K562 (cell line): ENCODE measurements at regions not wholly inside any gene's neighbourhood (a gene's known extent, or its start where the extent isn't known, plus 50 kb on each side); places are given as distances from the start of the nearest gene placed in this dataset.

Experiments used
- ATAC-seq: fragments of 200-7000 bp; cut with Tn5 transposase; 3 replicates; pipeline ENCODE4 v1.9.1; 2020; ENCODE audit warnings: moderate library complexity
- BruUV-seq: library from RNA; stranded (reverse); fragments of 400-500 nt; replicated peaks from 2 replicates; lab custom pipeline; 2021; lab: Mats Ljungman, UMichigan
- CTCF ChIA-PET: fragments of 300-600 bp; formaldehyde crosslinking; extraction: SDS; loops from one replicate; lab custom pipeline; 2021; ENCODE audit warnings: low intra/inter-chr PET ratio; lab: Yijun Ruan, JAX
- POLR2A ChIA-PET: fragments of 300-600, 350-650 bp; sonication (Branson Sonifier 250); formaldehyde crosslinking; extraction: SDS; loops from one replicate; lab custom pipeline; 2021; ENCODE audit warnings: antibody characterized with exemption, inconsistent platforms; lab: Yijun Ruan, JAX
- DNase-seq, 4 experiments: peaks; one replicate each; pipeline versions ENCODE4 v3.0.0 to v3.0.0-alpha.2; 2011 to 2018; ENCODE audit warnings: low spot score in 3 of 4, mixed read lengths in 3 of 4; ENCODE audit errors: extremely low read depth in 1 of 4
- FAIRE-seq: peaks from 2 replicates; lab custom pipeline; 2011; peaks lifted over from hg19 to GRCh38; lab: Jason Lieb, UNC
- H2AFZ ChIP-seq: 2 replicates; pipeline ENCODE4 v1.6.0; 2011; ENCODE audit warnings: low read depth, low read length, control low read depth, inconsistent platforms
- H3K27ac ChIP-seq: fragments of 200-600 bp; 3 replicates; pipeline ENCODE4 v1.8.0; 2011; ENCODE audit warnings: low read depth, mild to moderate bottlenecking, control low read depth, inconsistent platforms, low read length, moderate library complexity, mixed read lengths; ENCODE audit errors: extremely low read depth
- H3K27me3 ChIP-seq, 2 experiments: fragments of 300-600 bp in 1 of 2; 2 replicates in 1 of 2; 3 replicates in 1 of 2; pipeline versions ENCODE4 v1.6.0 to v1.8.0; 2011; ENCODE audit warnings: inconsistent platforms in 2 of 2, low read length in 2 of 2, mild to moderate bottlenecking in 1 of 2, mixed read lengths in 1 of 2, moderate library complexity in 1 of 2; ENCODE audit not compliant: control insufficient read depth in 2 of 2, insufficient read depth in 2 of 2
- H3K36me3 ChIP-seq: fragments of 300-600 bp; 3 replicates; pipeline ENCODE4 v1.8.0; 2011; ENCODE audit warnings: mild to moderate bottlenecking, low read length, inconsistent platforms; ENCODE audit not compliant: control insufficient read depth, insufficient read depth
- H3K4me1 ChIP-seq, 2 experiments: fragments of 200-600 bp in 1 of 2; replicated peaks in 1 of 2; 2 replicates in 1 of 2; 3 replicates in 1 of 2; pipeline versions ENCODE4 v1.5.1 to v1.8.0; 2011; ENCODE audit warnings: inconsistent platforms in 2 of 2, low read length in 2 of 2, mild to moderate bottlenecking in 1 of 2, mixed read lengths in 1 of 2, moderate library complexity in 1 of 2; ENCODE audit not compliant: control insufficient read depth in 2 of 2, insufficient read depth in 2 of 2
- H3K4me2 ChIP-seq: 2 replicates; pipeline ENCODE4 v1.6.1; 2011; ENCODE audit warnings: low read length, control low read depth, inconsistent platforms, mixed read lengths; ENCODE audit not compliant: insufficient read depth
- H3K4me3 ChIP-seq: fragments of 200-600 bp; sonication (generic), shearing (Covaris generic); 2 replicates; pipeline ENCODE4 v1.5.1; 2016; ENCODE audit warnings: control low read depth, inconsistent platforms
- H3K79me2 ChIP-seq: fragments of 200-600 bp; 3 replicates; pipeline ENCODE4 v1.8.0; 2011; ENCODE audit warnings: low read length, inconsistent platforms; ENCODE audit not compliant: control insufficient read depth, insufficient read depth
- H3K9ac ChIP-seq, 2 experiments: 2 replicates each; pipeline versions ENCODE4 v1.6.0 to v1.6.1; 2011; ENCODE audit warnings: low read depth in 2 of 2, low read length in 2 of 2, control low read depth in 1 of 2, inconsistent platforms in 1 of 2, mild to moderate bottlenecking in 1 of 2, mixed read lengths in 1 of 2; ENCODE audit not compliant: insufficient read depth in 1 of 2
- H3K9me1 ChIP-seq: one replicate; pipeline ENCODE4 v1.6.0; 2011; ENCODE audit warnings: inconsistent platforms, mild to moderate bottlenecking, low read length, moderate library complexity; ENCODE audit not compliant: control insufficient read depth, insufficient read depth
- H3K9me3 ChIP-seq: replicated peaks from 2 replicates; pipeline ENCODE4 v1.5.1; 2011; ENCODE audit warnings: low read depth, low read length, inconsistent platforms; ENCODE audit not compliant: control insufficient read depth, insufficient read depth
- H4K20me1 ChIP-seq: replicated peaks from 2 replicates; pipeline ENCODE4 v1.6.1; 2011; ENCODE audit warnings: low read length, inconsistent platforms, mixed read lengths; ENCODE audit not compliant: control insufficient read depth, insufficient read depth
- HNRNPK ChIP-seq: fragments of 200-400 bp; formaldehyde crosslinking; IDR thresholded peaks from one replicate; pipeline ENCODE4 v1.6.1; 2018; ENCODE audit warnings: mild to moderate bottlenecking, low read depth, low read length; ENCODE audit not compliant: poor library complexity, severe bottlenecking
- ID3 ChIP-seq, 2 experiments: fragments of 250-450 bp in 1 of 2; fragments of 450-650 bp in 1 of 2; sonication (Bioruptor Pico) in 1 of 2; IDR thresholded peaks; 2 replicates each; pipeline versions ENCODE4 v1.6.1 to v1.8.0; 2016 to 2021; ENCODE audit warnings: mild to moderate bottlenecking in 2 of 2, moderate library complexity in 2 of 2, missing compliant biosample characterization in 1 of 2, missing genetic modification characterization in 1 of 2
- MCM5 ChIP-seq: fragments of 450-650 bp; IDR thresholded peaks from 2 replicates; pipeline ENCODE4 v1.6.1; 2016; ENCODE audit warnings: low read depth
- ZNF316 ChIP-seq: fragments of 450-650 bp; IDR thresholded peaks from 2 replicates; pipeline ENCODE4 v1.6.1; 2016
- ZNF57 ChIP-seq: fragments of 450-650 bp; formaldehyde crosslinking; IDR thresholded peaks from 2 replicates; pipeline ENCODE4 v1.4.0; 2020; ENCODE audit warnings: mild to moderate bottlenecking, moderate library complexity
- ZNF75A ChIP-seq: fragments of 450-650 bp; formaldehyde crosslinking; IDR thresholded peaks from 2 replicates; pipeline ENCODE4 v1.4.0; 2020; ENCODE audit warnings: mild to moderate bottlenecking
- ZNF764 ChIP-seq: fragments of 250-450 bp; sonication (Bioruptor Pico); IDR thresholded peaks from 2 replicates; pipeline ENCODE4 v1.4.0; 2020; ENCODE audit warnings: low read depth, mild to moderate bottlenecking, moderate library complexity
- ZNF77 ChIP-seq: fragments of 250-450 bp; sonication (Bioruptor Pico); IDR thresholded peaks from 2 replicates; pipeline ENCODE4 v1.5.0; 2020
- WGBS: fragments of 100-300 bp; shearing (Covaris generic); methylation state at CpG from one replicate; pipeline ENCODE4 v1.1.6; 2016; ENCODE audit warnings: low coverage, mixed read lengths; ENCODE audit not compliant: insufficient coverage; ENCODE audit errors: missing lambda C conversion rate; 5-methylcytosine and 5-hydroxymethylcytosine counted together
- in situ Hi-C: fragments of 300-500 bp; cut with MboI; formaldehyde crosslinking; loops from 4 replicates; pipeline ENCODE4 v1.15.0; 2018; ENCODE audit warnings: inconsistent platforms, mixed read lengths
- intact Hi-C: fragments of 100-400 bp; cut with micrococcal nuclease; formaldehyde crosslinking; loops from 2 replicates; pipeline ENCODE4 v1.14.2; 2022

- no peak for FAIRE-seq
- Histone ChIP-seq H3K4me3 (no peak overlapping the region), H3K9me1 (no peaks in the 10 kb centered on the region), H3K9ac (no peak overlapping the region), H3K9me3 (no peaks in the 10 kb centered on the region), H2AFZ (no peak overlapping the region), H3K36me3 (no peaks in the 10 kb centered on the region), H3K79me2 (no peaks in the 10 kb centered on the region), H3K4me2 (no peak overlapping the region), H3K27ac (no peak overlapping the region), H3K27me3 (peaks cover 0 to 14% of the 10 kb centered on the region in 2 experiments; a peak in 4 of 5 replicates), H3K4me1 (no peaks in the 10 kb centered on the region), H4K20me1 (no peaks in the 10 kb centered on the region)
- no peak for ATAC-seq
- TF ChIP-seq ZNF764 (CRISPR knock-in tag) = no peak
- TF ChIP-seq MCM5 = no peak
- no peak for TF ChIP-seq ZNF75A (CRISPR knock-in tag)
- no peak for TF ChIP-seq HNRNPK
- TF ChIP-seq ZNF77 (CRISPR knock-in tag) = no peak
- no peak for TF ChIP-seq ZNF316
- no peak for TF ChIP-seq ID3 (CRISPR knock-in tag; IDR thresholded peaks at IDR 0.05)
- no peak for TF ChIP-seq ID3 (tag; IDR thresholded peaks at IDR 0.05)
- no peak for TF ChIP-seq ZNF57 (CRISPR knock-in tag)
- BruUV-seq = no TSS peak
- ChIA-PET CTCF (no interaction called here), POLR2A (interaction anchor here (1.0 kb wide), 1 partner anchor 123 kb away, joined by 5 read pairs; no protein-coding TSS in a partner anchor)
- 0% methylated on average over 19 of the region's 19 CpGs for WGBS
- intact Hi-C loops (no loop called here), in situ Hi-C loops (no loop called here)
- DNase-seq = no peak
Observed at GRCh38 chr2:429575-430254, 141.8 kb upstream of the ALKAL2 start.
